IMR-90 (cell line): ENCODE measurements at regions not wholly inside any gene's neighbourhood (a gene's known extent, or its start where the extent isn't known, plus 50 kb on each side); places are given as distances from the start of the nearest gene placed in this dataset.

Experiments
- BHLHE40 ChIP-seq: fragments of 150-350 bp; IDR thresholded peaks from 2 replicates; pipeline ENCODE4 v1.6.1; 2016; ENCODE audit warnings: mild to moderate bottlenecking, low read depth, low read length
- MAFK ChIP-seq: IDR thresholded peaks from 2 replicates; pipeline ENCODE4 v1.6.1; 2012; ENCODE audit warnings: low read depth, low read length, improper control_type of control experiment
- MAZ ChIP-seq: IDR thresholded peaks from 2 replicates; pipeline ENCODE4 v1.6.1; 2012; ENCODE audit warnings: low read depth, mild to moderate bottlenecking, low read length, improper control_type of control experiment, moderate library complexity, borderline replicate concordance
- POLR2A ChIP-seq: IDR thresholded peaks from 2 replicates; pipeline ENCODE4 v1.6.1; 2012; ENCODE audit warnings: mild to moderate bottlenecking, low read depth, low read length
- RFX5 ChIP-seq: IDR thresholded peaks from 2 replicates; pipeline ENCODE4 v1.8.0; 2012; ENCODE audit warnings: low read depth, mild to moderate bottlenecking, low read length, moderate library complexity
- TF ChIP-seq, protein P1 (sequence below): conservative IDR thresholded peaks from 2 replicates; pipeline ENCODE4 v1.5.1; 2012; ENCODE audit warnings: mild to moderate bottlenecking, low read depth, low read length, improper control_type of control experiment

- TF ChIP-seq, protein P1, sequence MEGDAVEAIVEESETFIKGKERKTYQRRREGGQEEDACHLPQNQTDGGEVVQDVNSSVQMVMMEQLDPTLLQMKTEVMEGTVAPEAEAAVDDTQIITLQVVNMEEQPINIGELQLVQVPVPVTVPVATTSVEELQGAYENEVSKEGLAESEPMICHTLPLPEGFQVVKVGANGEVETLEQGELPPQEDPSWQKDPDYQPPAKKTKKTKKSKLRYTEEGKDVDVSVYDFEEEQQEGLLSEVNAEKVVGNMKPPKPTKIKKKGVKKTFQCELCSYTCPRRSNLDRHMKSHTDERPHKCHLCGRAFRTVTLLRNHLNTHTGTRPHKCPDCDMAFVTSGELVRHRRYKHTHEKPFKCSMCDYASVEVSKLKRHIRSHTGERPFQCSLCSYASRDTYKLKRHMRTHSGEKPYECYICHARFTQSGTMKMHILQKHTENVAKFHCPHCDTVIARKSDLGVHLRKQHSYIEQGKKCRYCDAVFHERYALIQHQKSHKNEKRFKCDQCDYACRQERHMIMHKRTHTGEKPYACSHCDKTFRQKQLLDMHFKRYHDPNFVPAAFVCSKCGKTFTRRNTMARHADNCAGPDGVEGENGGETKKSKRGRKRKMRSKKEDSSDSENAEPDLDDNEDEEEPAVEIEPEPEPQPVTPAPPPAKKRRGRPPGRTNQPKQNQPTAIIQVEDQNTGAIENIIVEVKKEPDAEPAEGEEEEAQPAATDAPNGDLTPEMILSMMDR, result no peak
- TF ChIP-seq BHLHE40 (no peak), POLR2A (no peak), RFX5 (no peak), MAFK (peak; percentile 90), MAZ (no peak)
Measured at GRCh38 chr3:117128133-117128532, 418.6 kb downstream of the TUSC7 start.
